Mucosa of descending colon (tissue), 3 donors: ENCODE measurements at regions not wholly inside any gene's neighbourhood (a gene's known extent, or its start where the extent isn't known, plus 50 kb on each side); places are given as distances from the start of the nearest gene placed in this dataset.

ENCODE experiments used
- ATAC-seq: fragments of 200-7000 bp; cut with Tn5 transposase; one replicate; pipeline ENCODE4 v1.9.1; 2020; ENCODE audit warnings: mild to moderate bottlenecking, moderate library complexity
- DNase-seq, 3 donors: peaks; one replicate each; pipeline ENCODE4 v3.0.0-alpha.2; 2020
- H3K36me3 ChIP-seq: fragments of 200-600 bp; one replicate; pipeline ENCODE4 v1.8.0; 2021; ENCODE audit warnings: low read depth, mild to moderate bottlenecking
- H3K4me1 ChIP-seq: fragments of 200-600 bp; one replicate; pipeline ENCODE4 v1.8.0; 2021; ENCODE audit warnings: low read depth, mild to moderate bottlenecking
- H3K4me3 ChIP-seq: fragments of 200-600 bp; one replicate; pipeline ENCODE4 v1.8.0; 2021; ENCODE audit warnings: mild to moderate bottlenecking
- H3K9me3 ChIP-seq: fragments of 200-600 bp; one replicate; pipeline ENCODE4 v1.8.0; 2021; ENCODE audit warnings: mild to moderate bottlenecking
- CTCF ChIP-seq: fragments of 200-600 bp; IDR thresholded peaks from one replicate; pipeline ENCODE4 v1.8.0; 2022; ENCODE audit warnings: antibody characterized with exemption, mild to moderate bottlenecking
- intact Hi-C, 2 donors: fragments of 100-400 bp; cut with DNase I in 1 of 2; cut with micrococcal nuclease in 1 of 2; formaldehyde crosslinking; loops; one replicate each; pipeline versions ENCODE4 v1.11.0 to v1.11.1; 2022; cut with DNase I, micrococcal nuclease
- donor health status: DM: no; HTN: no; CAD: no; lungs with moderate emphysema.
- donor health status: DM: no; HTN: no; CAD: no.
- donor health status: DM: no; HTN: yes; CAD: no.

- no peaks in the 10 kb centered on the region for H3K9me3 ChIP-seq
- DNase-seq: no peak
- H3K4me1 ChIP-seq: no peaks in the 10 kb centered on the region
- no peaks in the 10 kb centered on the region for H3K36me3 ChIP-seq
- ATAC-seq: no peak
- intact Hi-C loops: no loop called here
- no peak for TF ChIP-seq CTCF
- H3K4me3 ChIP-seq: no peak overlapping the region
Observed at GRCh38 chr7:31249671-31250070, 90.9 kb downstream of the NEUROD6 start.

- ATAC-seq: no peak
- intact Hi-C loops: no loop called here
- Histone ChIP-seq H3K4me3 (no peak overlapping the region), H3K9me3 (no peaks in the 10 kb centered on the region), H3K4me1 (no peaks in the 10 kb centered on the region), H3K36me3 (no peaks in the 10 kb centered on the region)
- no peak for TF ChIP-seq CTCF
- DNase-seq: no peak
Observed at GRCh38 chr7:31236868-31237267, 103.7 kb downstream of the NEUROD6 start.

- Histone ChIP-seq H3K36me3 (no peaks in the 10 kb centered on the region), H3K9me3 (no peaks in the 10 kb centered on the region)
- no peak for DNase-seq
Observed at GRCh38 chr7:31234836-31235605, 105.5 kb downstream of the NEUROD6 start.

GRCh38 chr7:31228957-31229356, 111.6 kb downstream of the NEUROD6 start:
- intact Hi-C loops: no loop called here
- no peaks in the 10 kb centered on the region for H3K36me3 ChIP-seq
- H3K4me1 ChIP-seq: no peaks in the 10 kb centered on the region
- no peak overlapping the region for H3K4me3 ChIP-seq
- no peak for DNase-seq
- no peak for TF ChIP-seq CTCF
- no peak for ATAC-seq
- H3K9me3 ChIP-seq: peaks cover 4% of the 10 kb centered on the region

More at GRCh38 chr7:31234836-31235605, 105.5 kb downstream of the NEUROD6 start:
- intact Hi-C loops: no loop called here
- Histone ChIP-seq H3K4me3 (no peak overlapping the region), H3K4me1 (no peaks in the 10 kb centered on the region)
- no peak for TF ChIP-seq CTCF
- ATAC-seq: no peak

GRCh38 chr7:31214751-31215150, 125.8 kb downstream of the NEUROD6 start:
- Histone ChIP-seq H3K9me3 (no peaks in the 10 kb centered on the region), H3K4me1 (no peaks in the 10 kb centered on the region), H3K4me3 (no peak overlapping the region), H3K36me3 (no peaks in the 10 kb centered on the region)
- ATAC-seq: no peak
- intact Hi-C loops: no loop called here
- DNase-seq: no peak
- TF ChIP-seq CTCF: no peak

- DNase-seq (no peak), ATAC-seq (no peak)
- TF ChIP-seq CTCF: no peak
- Histone ChIP-seq H3K4me1 (no peaks in the 10 kb centered on the region), H3K4me3 (no peak overlapping the region), H3K36me3 (no peaks in the 10 kb centered on the region), H3K9me3 (no peaks in the 10 kb centered on the region)
- intact Hi-C loops: no loop called here
Observed at GRCh38 chr7:31211281-31211680, 129.2 kb downstream of the NEUROD6 start.
